ENCODE measurements at regions not wholly inside any gene's neighbourhood (a gene's known extent, or its start where the extent isn't known, plus 50 kb on each side); places are given as distances from the start of the nearest gene placed in this dataset.

- no peak overlapping the region for H3K27ac ChIP-seq (ENCODE audit: low read depth in 1 of 3, low read length in 2 of 3)
- WGBS, 3 donors, result 76 to 94% (median 83%) methylated on average over 1 of the region's 1 CpG
- no peak for FAIRE-seq
These were observed 78.5 kb upstream of the AHI1 start for GRCh38 chr6:135576055-135576454.

DNA sequence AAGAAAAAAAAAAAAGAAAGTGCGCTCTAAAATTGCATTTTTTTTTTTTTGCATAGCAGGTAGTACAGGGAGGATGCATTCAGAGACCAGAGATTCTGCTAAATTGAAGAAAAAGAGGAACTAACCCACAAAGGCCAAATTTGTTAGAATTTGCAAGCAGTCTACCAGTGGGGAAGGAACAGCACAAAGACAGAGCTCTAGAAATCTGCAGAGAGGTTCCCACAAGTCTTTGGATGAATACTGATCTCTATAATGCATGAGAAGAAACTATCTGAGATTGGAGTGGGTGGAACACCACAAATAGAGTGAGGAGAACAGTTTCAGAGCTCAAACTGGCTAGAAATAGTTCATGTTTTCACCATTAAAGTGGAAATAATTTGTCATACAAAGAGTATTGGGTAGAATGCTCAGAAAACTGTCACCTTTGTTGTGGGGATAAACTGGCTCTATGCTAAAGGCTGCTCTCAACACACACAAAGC, 79.6 kb upstream of the AHI1 start:
- Histone ChIP-seq H3K36me3 (ENCODE audit: control insufficient read depth in 3 of 3, insufficient read depth in 2 of 3, low read depth in 1 of 3, low read length in 3 of 3) (no peaks in the 10 kb centered on the region), H3K4me1 (ENCODE audit: control insufficient read depth in 3 of 3, insufficient read depth in 2 of 3, low read depth in 1 of 3, low read length in 2 of 3) (no peaks in the 10 kb centered on the region), H3K27me3 (ENCODE audit: control insufficient read depth in 3 of 3, insufficient read depth in 3 of 3, low read length in 3 of 3) (peaks cover 0 to under 1% (median 0%) of the 10 kb centered on the region in 3 donors), H3K9me3 (ENCODE audit: control insufficient read depth in 2 of 2, insufficient read depth in 1 of 2, low read depth in 1 of 2, low read length in 1 of 2) (peaks cover 0 to 4% of the 10 kb centered on the region in 2 donors), H3K27ac (ENCODE audit: low read depth in 1 of 3, low read length in 2 of 3) (no peak overlapping the region), H3K4me3 (ENCODE audit: low read depth in 1 of 3, low read length in 3 of 3) (no peak overlapping the region)
- DNase-seq (no peak), FAIRE-seq (no peak)
- 75 to 83% (median 82%) methylated on average over 1 of the region's 1 CpG for WGBS, 3 donors

More at GRCh38 chr6:135576055-135576454, 78.5 kb upstream of the AHI1 start:
- Histone ChIP-seq H3K9me3 (ENCODE audit: control insufficient read depth in 2 of 2, insufficient read depth in 1 of 2, low read depth in 1 of 2, low read length in 1 of 2) (peaks cover 0 to 4% of the 10 kb centered on the region in 2 donors), H3K4me1 (ENCODE audit: control insufficient read depth in 3 of 3, insufficient read depth in 2 of 3, low read depth in 1 of 3, low read length in 2 of 3) (no peaks in the 10 kb centered on the region), H3K4me3 (ENCODE audit: low read depth in 1 of 3, low read length in 3 of 3) (no peak overlapping the region), H3K36me3 (ENCODE audit: control insufficient read depth in 3 of 3, insufficient read depth in 2 of 3, low read depth in 1 of 3, low read length in 3 of 3) (no peaks in the 10 kb centered on the region), H3K27me3 (ENCODE audit: control insufficient read depth in 3 of 3, insufficient read depth in 3 of 3, low read length in 3 of 3) (no peaks in the 10 kb centered on the region)
- no peak for DNase-seq

GRCh38 chr6:135578976-135579375, 81.4 kb upstream of the AHI1 start:
- DNase-seq, result no peak
- H3K9me3 ChIP-seq (ENCODE audit: control insufficient read depth in 2 of 2, insufficient read depth in 1 of 2, low read depth in 1 of 2, low read length in 1 of 2), result no peaks in the 10 kb centered on the region
- no peak for FAIRE-seq
- H3K27me3 ChIP-seq (ENCODE audit: control insufficient read depth in 3 of 3, insufficient read depth in 3 of 3, low read length in 3 of 3), result peaks cover 0 to 4% (median 0%) of the 10 kb centered on the region in 3 donors
- WGBS, 3 donors, result 92 to 95% (median 93%) methylated on average over 3 of the region's 3 CpGs
- H3K27ac ChIP-seq (ENCODE audit: low read depth in 1 of 3, low read length in 2 of 3), result no peak overlapping the region
- H3K4me1 ChIP-seq (ENCODE audit: control insufficient read depth in 3 of 3, insufficient read depth in 2 of 3, low read depth in 1 of 3, low read length in 2 of 3), result no peaks in the 10 kb centered on the region
- H3K4me3 ChIP-seq (ENCODE audit: low read depth in 1 of 3, low read length in 3 of 3), result no peak overlapping the region
- no peaks in the 10 kb centered on the region for H3K36me3 ChIP-seq (ENCODE audit: control insufficient read depth in 3 of 3, insufficient read depth in 2 of 3, low read depth in 1 of 3, low read length in 3 of 3)

DNA sequence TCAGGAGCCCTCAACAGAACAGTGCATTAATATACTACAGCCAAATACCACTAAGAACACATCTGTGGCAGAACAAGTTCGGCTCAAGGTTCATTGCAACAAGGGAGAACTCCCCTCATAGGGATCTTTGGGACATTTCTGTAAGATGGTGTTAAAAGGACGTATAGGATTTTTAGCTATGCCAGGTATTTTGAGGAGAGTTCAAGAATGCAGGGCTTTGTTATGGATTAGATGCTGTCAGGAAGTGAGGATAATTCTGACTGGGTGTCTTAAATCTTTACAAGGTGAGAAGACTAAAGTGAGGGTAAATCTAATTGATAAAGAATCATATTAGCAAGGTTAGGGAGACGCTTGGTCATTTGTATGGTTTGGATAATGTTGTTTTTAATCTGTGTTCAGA, 83.7 kb upstream of the AHI1 start:
- Histone ChIP-seq H3K4me1 (ENCODE audit: control insufficient read depth in 3 of 3, insufficient read depth in 2 of 3, low read depth in 1 of 3, low read length in 2 of 3) (no peaks in the 10 kb centered on the region), H3K9me3 (ENCODE audit: control insufficient read depth in 2 of 2, insufficient read depth in 1 of 2, low read depth in 1 of 2, low read length in 1 of 2) (no peaks in the 10 kb centered on the region), H3K4me3 (ENCODE audit: low read depth in 1 of 3, low read length in 3 of 3) (no peak overlapping the region), H3K36me3 (ENCODE audit: control insufficient read depth in 3 of 3, insufficient read depth in 2 of 3, low read depth in 1 of 3, low read length in 3 of 3) (no peaks in the 10 kb centered on the region), H3K27ac (ENCODE audit: low read depth in 1 of 3, low read length in 2 of 3) (no peak overlapping the region), H3K27me3 (ENCODE audit: control insufficient read depth in 3 of 3, insufficient read depth in 3 of 3, low read length in 3 of 3) (peaks cover 0 to 4% (median 0%) of the 10 kb centered on the region in 3 donors)
- FAIRE-seq, result no peak
- 89 to 93% (median 91%) methylated on average over 3 of the region's 3 CpGs for WGBS, 3 donors
- DNase-seq, result no peak

GRCh38 chr6:135583256-135583761, 85.8 kb upstream of the AHI1 start:
- DNase-seq (no peak), FAIRE-seq (no peak)
- WGBS, 3 donors, result 52 to 64% (median 62%) methylated on average over 1 of the region's 1 CpG
- Histone ChIP-seq H3K36me3 (ENCODE audit: control insufficient read depth in 3 of 3, insufficient read depth in 2 of 3, low read depth in 1 of 3, low read length in 3 of 3) (no peaks in the 10 kb centered on the region), H3K27ac (ENCODE audit: low read depth in 1 of 3, low read length in 2 of 3) (no peak overlapping the region), H3K4me1 (ENCODE audit: control insufficient read depth in 3 of 3, insufficient read depth in 2 of 3, low read depth in 1 of 3, low read length in 2 of 3) (no peaks in the 10 kb centered on the region), H3K4me3 (ENCODE audit: low read depth in 1 of 3, low read length in 3 of 3) (no peak overlapping the region), H3K27me3 (ENCODE audit: control insufficient read depth in 3 of 3, insufficient read depth in 3 of 3, low read length in 3 of 3) (peaks cover 0 to 4% (median 0%) of the 10 kb centered on the region in 3 donors), H3K9me3 (ENCODE audit: control insufficient read depth in 2 of 2, insufficient read depth in 1 of 2, low read depth in 1 of 2, low read length in 1 of 2) (peaks cover 0 to 6% of the 10 kb centered on the region in 2 donors)

DNA sequence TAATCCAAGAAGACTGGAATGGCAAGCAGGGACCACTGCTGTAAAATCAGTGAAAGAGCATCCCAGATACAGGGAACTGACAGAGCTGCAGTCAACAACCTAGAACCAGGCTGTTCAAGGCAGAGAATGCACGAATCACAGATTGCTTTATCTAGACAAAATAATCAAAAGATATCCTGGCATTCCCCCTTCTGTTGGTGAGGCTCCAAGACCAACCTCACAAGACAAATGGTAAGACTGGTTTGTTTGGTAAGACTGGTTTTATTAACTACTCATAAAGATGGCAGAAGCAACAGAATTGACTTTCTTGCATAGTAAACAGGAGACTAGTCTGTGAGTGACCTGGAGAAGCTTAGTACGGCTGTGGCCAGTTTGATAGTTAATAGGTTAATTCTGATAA, 88.8 kb upstream of the AHI1 start:
- WGBS, 3 donors, result 51 to 72% (median 71%) methylated on average over 2 of the region's 2 CpGs
- Histone ChIP-seq H3K27me3 (ENCODE audit: control insufficient read depth in 3 of 3, insufficient read depth in 3 of 3, low read length in 3 of 3) (peaks cover 0 to 4% (median 0%) of the 10 kb centered on the region in 3 donors), H3K27ac (ENCODE audit: low read depth in 1 of 3, low read length in 2 of 3) (no peak overlapping the region), H3K4me3 (ENCODE audit: low read depth in 1 of 3, low read length in 3 of 3) (no peak overlapping the region), H3K36me3 (ENCODE audit: control insufficient read depth in 3 of 3, insufficient read depth in 2 of 3, low read depth in 1 of 3, low read length in 3 of 3) (no peaks in the 10 kb centered on the region), H3K4me1 (ENCODE audit: control insufficient read depth in 3 of 3, insufficient read depth in 2 of 3, low read depth in 1 of 3, low read length in 2 of 3) (no peaks in the 10 kb centered on the region), H3K9me3 (ENCODE audit: control insufficient read depth in 2 of 2, insufficient read depth in 1 of 2, low read depth in 1 of 2, low read length in 1 of 2) (peaks cover 0 to 14% of the 10 kb centered on the region in 2 donors)
- DNase-seq (no peak), FAIRE-seq (no peak)

DNA sequence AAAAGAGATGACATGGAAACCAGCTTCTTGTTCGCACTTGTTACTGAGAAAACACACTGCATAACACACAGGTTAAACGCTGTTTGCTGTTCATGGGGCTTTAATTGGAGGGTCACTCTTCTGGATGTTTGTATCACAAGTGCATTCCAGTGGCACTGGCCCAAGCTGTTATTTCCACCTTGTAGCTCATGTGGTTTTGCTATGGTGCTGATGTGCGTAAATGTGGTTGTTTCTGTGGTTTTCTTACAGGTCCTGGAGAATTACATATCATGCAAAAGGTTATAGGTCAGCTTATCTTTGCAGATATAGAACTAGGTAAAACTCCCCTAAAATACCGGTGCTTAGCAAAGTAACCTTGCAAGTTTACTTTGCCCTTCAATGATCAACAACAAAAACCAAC, 89.3 kb upstream of the AHI1 start:
- WGBS, 3 donors, result 65 to 71% (median 67%) methylated on average over 4 of the region's 4 CpGs
- Histone ChIP-seq H3K27ac (ENCODE audit: low read depth in 1 of 3, low read length in 2 of 3) (no peak overlapping the region), H3K9me3 (ENCODE audit: control insufficient read depth in 2 of 2, insufficient read depth in 1 of 2, low read depth in 1 of 2, low read length in 1 of 2) (peaks cover 0 to 14% of the 10 kb centered on the region in 2 donors), H3K27me3 (ENCODE audit: control insufficient read depth in 3 of 3, insufficient read depth in 3 of 3, low read length in 3 of 3) (peaks cover 0 to 4% (median 0%) of the 10 kb centered on the region in 3 donors), H3K36me3 (ENCODE audit: control insufficient read depth in 3 of 3, insufficient read depth in 2 of 3, low read depth in 1 of 3, low read length in 3 of 3) (no peaks in the 10 kb centered on the region), H3K4me3 (ENCODE audit: low read depth in 1 of 3, low read length in 3 of 3) (no peak overlapping the region), H3K4me1 (ENCODE audit: control insufficient read depth in 3 of 3, insufficient read depth in 2 of 3, low read depth in 1 of 3, low read length in 2 of 3) (no peaks in the 10 kb centered on the region)
- FAIRE-seq, result no peak
- DNase-seq, result no peak

GRCh38 chr6:135592276-135592675, 94.7 kb upstream of the AHI1 start:
- H3K27ac ChIP-seq (ENCODE audit: low read depth in 1 of 3, low read length in 2 of 3), result no peak overlapping the region
- no peaks in the 10 kb centered on the region for H3K4me1 ChIP-seq (ENCODE audit: control insufficient read depth in 3 of 3, insufficient read depth in 2 of 3, low read depth in 1 of 3, low read length in 2 of 3)
- H3K36me3 ChIP-seq (ENCODE audit: control insufficient read depth in 3 of 3, insufficient read depth in 2 of 3, low read depth in 1 of 3, low read length in 3 of 3), result no peaks in the 10 kb centered on the region
- WGBS, 3 donors, result 82 to 88% (median 85%) methylated on average over 1 of the region's 1 CpG
- no peaks in the 10 kb centered on the region for H3K27me3 ChIP-seq (ENCODE audit: control insufficient read depth in 3 of 3, insufficient read depth in 3 of 3, low read length in 3 of 3)
- H3K9me3 ChIP-seq (ENCODE audit: control insufficient read depth in 2 of 2, insufficient read depth in 1 of 2, low read depth in 1 of 2, low read length in 1 of 2), result peaks cover 0 to 14% of the 10 kb centered on the region in 2 donors
- no peak overlapping the region for H3K4me3 ChIP-seq (ENCODE audit: low read depth in 1 of 3, low read length in 3 of 3)
- no peak for DNase-seq
- FAIRE-seq, result no peak

- no peaks in the 10 kb centered on the region for H3K27me3 ChIP-seq (ENCODE audit: control insufficient read depth in 3 of 3, insufficient read depth in 3 of 3, low read length in 3 of 3)
- DNase-seq, result no peak
- H3K9me3 ChIP-seq (ENCODE audit: control insufficient read depth in 2 of 2, insufficient read depth in 1 of 2, low read depth in 1 of 2, low read length in 1 of 2), result peaks cover 0 to 6% of the 10 kb centered on the region in 2 donors
- no peak overlapping the region for H3K27ac ChIP-seq (ENCODE audit: low read depth in 1 of 3, low read length in 2 of 3)
- no peaks in the 10 kb centered on the region for H3K4me1 ChIP-seq (ENCODE audit: control insufficient read depth in 3 of 3, insufficient read depth in 2 of 3, low read depth in 1 of 3, low read length in 2 of 3)
- no peaks in the 10 kb centered on the region for H3K36me3 ChIP-seq (ENCODE audit: control insufficient read depth in 3 of 3, insufficient read depth in 2 of 3, low read depth in 1 of 3, low read length in 3 of 3)
- 93 to 95% (median 93%) methylated on average over 1 of the region's 1 CpG for WGBS, 3 donors
- FAIRE-seq, result no peak
- H3K4me3 ChIP-seq (ENCODE audit: low read depth in 1 of 3, low read length in 3 of 3), result no peak overlapping the region
These were observed 96.5 kb upstream of the AHI1 start for GRCh38 chr6:135594000-135594399.
